NCI-H510A treated with DMSO at 0.1 percent for 48 hours (cell line): ENCODE measurements at regions not wholly inside any gene's neighbourhood (a gene's known extent, or its start where the extent isn't known, plus 50 kb on each side); places are given as distances from the start of the nearest gene placed in this dataset.
"Not testable (repeated sequence)": the region's sequence is repeated elsewhere in the genome, so short reads cannot be mapped to it uniquely, and the experiment has no call there.

ENCODE experiments used
- DNase-seq: peaks from one replicate; lab custom pipeline; 2025; lab: John Stamatoyannopoulos, UW

DNA sequence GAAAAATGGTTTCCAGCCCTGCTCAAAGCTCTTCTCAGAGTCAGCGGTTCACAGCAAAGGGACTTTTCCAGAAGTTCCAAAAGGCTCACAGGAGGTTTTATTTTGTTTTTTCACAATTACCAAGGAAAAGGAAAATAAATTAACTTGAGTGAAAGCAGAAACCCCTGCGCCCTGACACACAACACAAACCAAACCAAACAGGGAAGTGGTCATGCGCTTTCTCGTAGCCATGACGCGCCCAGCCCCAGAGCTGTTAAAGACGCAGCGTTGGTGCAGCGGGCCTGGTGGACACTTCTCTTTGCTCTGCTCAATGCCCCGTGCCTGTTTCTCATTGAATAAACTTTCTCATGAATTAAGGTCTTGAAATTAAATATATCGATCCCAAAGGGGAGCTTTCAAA lies 134.4 kb upstream of the LYZL2 start:
- DNase-seq, result no peak

DNA sequence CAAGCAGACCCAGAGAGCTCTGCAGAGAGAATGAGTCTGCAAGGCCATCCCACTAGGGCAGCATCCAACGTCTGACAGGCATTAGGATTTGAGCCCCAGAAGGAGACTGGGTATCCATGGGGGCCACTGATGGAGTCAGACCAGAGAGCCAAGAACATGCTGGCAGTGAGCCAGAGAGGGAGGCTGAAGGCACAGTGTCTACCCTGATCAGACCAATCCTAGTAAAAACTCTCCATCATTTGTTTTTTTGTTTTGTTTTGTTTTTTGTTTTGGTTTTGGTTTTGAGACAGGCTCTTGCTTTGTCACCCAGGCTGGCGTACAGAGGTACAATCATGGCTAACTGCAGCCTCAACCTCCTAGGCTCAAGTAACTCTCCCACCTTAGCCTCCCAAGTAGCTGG lies 133.1 kb upstream of the LYZL2 start:
- no peak for DNase-seq

DNA sequence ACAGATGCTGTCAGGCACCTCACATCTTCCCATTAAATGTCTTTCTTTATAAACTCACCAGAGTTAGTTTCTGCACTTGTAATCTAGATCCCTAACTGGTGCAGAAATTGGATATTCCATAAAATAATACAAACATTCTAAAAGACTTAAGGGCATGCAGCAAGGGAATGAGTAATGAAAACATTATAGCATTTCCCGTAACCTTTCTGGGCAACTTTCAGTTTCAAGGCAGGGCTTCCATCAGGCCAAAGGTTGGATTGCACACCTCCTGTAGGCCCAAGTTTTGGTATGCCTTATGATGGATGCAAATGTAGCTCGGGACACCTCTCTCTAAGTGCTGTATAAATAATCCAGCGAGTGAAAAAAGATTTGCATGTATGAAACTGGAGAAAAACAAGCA lies 129.9 kb upstream of the LYZL2 start:
- no peak for DNase-seq

DNA sequence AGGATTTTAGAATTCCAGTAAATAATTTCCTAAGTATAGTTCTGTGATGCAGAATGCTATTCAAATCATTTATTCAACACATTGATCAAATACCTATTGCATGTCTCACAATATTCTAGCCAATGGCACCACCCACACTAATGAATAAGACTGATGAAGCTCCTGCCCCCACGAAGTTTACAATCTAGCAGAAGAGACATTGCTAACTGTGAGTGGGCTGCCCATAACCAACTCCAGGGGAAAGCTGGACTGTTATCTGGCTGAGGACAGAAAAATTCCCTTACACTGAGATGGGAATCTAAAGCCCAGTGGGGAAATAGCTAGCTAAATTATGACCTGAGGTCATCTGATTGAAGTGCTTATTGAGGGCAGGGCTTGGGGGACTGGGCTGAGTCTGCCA lies 128.8 kb upstream of the LYZL2 start:
- no peak for DNase-seq

DNA sequence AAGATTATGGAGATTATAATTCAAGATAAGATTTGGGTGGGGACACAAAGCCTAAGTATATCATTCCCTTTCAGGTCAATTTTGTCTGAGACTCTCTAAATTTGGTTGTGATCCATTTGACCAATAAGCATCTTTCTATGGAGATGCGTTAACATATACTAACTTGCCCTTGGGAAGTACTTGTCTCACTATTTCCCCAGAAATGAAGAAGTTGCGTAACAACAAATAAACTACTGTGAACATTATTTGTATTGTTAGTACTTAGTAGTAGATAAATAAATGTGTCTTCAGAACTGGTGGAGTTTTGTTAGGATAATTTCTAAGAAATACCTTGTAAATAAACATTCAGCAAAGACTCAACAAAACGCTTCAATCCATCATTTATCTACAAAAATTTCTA lies 127.3 kb upstream of the LYZL2 start:
- no peak for DNase-seq

DNA sequence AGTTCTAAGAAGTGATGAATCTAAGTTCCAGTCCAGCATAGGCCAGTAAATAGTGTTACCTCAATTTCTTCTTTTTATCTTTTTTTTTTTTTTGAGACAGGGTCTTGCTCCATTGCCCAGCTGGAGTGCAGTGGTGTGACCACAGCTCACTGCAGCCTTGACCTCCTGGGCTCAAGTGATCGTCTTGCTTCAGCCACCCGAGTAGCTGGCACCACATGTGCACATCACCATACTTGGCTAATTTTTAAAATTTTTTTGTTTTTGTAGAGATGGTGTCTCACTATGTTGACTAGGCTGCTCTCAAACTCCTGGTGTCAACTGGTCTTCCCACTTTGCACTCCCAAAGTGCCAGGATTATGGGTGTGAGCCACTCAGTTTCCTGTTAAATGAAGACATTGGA lies 126.6 kb upstream of the LYZL2 start:
- no peak for DNase-seq

DNA sequence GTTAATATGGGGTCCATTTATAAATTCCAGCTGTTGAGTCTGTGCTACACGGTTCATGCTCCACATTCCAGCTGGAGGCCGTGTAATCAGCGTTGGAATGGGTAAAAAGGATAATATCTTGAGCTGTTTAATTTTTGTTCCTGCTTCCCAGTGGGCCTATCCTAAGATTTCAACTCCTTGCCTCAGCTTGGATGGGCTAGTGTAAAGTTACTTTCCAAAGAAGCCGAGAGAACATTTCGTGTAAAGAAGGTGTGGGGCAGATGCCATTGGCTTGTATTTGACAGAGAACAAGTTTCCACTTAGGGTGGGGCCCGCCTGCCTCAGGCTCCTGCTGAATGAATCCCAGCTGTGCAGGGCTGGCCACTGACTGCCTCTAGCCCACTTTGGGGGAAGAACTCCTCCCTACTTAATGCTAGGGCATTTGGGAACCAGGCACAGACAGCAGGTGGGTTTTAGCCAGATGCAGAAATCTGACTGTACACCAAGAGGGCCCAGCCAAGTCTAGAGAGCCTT lies 125.9 kb upstream of the LYZL2 start:
- DNase-seq, result no peak

DNA sequence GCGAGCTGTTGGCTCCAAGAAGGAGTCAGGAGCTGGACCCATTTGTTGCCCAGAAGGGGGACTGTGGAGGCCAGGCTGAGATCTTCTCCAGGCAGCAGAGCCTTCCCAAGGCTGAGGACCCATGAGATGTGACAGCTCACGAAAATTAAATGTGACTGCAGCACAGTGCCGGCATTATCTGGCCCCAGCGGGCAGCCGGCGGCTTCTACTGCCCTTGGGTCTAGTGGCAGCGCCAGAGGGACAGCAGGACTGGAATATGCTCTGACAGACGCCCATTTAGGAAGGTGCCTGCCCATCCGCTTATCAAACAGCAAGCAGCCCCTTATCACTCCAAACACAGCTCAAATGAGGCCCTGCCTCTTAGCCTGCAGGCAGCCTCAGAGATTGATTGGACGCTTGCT lies 122.9 kb upstream of the LYZL2 start:
- no peak for DNase-seq

DNA sequence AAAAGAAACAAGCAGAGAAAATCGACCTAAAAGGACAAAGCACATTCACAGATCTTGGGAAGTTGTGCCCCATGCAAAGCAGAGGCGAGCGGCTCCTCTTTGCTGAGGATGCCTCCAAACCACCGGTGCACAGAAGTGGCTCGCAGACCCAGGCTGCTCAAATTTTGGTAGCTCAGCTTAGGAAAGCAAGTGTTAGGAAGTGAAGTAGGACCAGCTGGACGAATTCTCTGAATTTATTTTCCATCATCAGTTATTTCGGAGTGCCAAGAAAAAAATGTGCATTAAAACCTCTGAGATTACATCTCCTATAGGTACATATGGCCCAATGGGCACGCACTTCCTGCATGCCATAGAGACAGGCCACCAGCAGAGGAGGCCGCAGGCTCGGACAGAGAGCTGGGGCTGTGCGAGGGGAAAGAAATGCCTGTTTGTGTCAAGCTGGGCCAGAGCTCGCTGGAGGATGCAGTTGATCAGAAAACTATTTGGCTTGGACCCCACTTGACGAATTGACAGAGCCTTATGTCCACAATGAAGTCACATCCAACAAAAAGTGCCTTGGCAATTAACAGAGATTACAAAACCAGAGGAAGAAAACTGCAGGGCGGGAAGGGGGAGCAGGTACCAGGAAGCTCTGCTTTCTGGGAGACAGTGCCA lies 122.3 kb upstream of the LYZL2 start:
- peak; percentile 21 for DNase-seq

DNA sequence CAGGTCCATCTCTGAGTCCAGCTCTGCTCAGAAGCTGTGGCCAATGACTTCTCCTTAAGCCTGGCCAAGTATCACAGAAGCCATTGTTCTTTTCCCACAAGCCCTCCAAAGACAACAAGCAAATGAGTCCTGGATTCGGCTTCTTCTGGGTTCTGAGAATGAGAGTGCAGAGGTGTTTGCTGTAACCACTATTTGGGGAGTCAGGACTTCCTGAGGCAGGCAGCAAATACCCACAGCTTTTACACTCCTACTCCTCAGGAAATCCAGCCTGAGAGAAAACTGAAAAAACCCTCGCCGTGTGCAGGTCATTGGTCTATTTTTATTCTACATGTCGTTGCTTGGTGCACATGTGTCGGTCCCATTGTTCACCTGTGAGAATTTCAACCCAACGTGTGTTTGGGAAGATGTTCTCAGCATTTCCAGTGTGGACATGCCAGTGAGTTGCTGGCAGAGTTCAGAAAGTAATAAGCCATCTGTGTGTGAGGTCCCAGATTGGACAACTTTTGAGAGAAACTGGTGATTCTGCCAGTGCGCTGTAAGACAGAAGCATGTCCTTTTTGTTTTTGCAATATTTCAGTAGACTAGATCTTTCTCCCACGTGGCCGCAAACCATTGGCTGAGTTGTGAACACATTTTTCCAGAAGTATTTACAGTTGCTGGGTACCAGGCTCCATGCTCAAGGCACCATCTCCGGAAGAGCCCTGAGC lies 121.6 kb upstream of the LYZL2 start:
- no peak for DNase-seq

DNA sequence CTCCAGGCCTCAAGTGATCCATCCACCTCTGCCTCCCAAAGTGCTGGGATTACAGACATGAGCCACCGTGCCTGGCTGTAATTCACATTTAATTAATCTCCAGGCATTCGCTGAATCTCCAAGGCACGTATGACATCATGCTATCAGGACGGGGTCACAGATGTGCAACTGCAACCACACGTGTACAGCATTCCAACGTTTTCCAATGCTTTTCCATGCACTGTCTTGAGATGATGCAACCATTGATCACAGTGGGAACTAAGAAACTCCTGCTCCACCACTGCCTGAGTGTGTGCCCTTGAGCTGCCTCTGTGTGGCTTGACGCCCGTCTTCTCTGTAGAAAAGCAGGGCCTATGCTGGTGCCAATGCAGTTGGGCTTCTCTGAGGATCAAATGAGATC lies 119.8 kb upstream of the LYZL2 start:
- no peak for DNase-seq

DNA sequence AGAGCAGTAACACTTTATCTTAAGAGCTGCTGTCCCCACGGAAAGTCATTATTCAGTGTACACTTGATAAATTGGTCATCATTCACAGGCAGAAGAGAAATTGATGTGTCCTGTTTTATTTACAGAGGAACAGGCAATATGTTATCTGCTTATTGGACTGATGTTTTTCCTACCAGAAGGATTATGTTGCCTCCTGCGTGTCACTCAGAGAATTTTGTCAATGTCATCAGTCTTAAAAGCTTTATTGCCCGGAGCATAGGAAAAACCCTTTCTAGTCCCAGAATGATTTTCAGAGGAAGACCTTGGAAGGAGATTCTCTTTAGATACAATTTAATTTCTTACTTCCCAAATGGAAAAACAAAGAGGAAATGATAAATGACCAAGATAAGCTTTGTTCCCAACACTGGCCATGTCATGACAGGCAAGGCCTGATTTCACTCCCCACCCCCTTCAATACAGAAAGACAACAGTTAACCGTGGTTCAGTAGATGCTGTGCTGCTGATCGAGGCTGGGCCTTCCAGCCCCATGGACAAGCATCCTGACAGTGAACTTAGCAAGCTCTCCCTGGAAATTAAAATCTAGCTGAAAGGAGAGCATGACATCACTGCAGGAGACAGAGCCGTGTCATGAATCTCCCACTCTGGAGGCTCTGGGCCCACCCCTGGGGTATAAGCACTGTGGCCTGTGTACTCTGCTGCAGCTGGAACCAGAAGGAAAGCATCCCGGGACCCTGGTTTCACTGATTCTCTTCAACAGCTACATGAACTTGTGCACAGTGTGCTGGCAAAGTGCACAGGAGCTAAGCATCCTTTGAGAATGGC lies 118.8 kb upstream of the LYZL2 start:
- DNase-seq, result no peak

DNA sequence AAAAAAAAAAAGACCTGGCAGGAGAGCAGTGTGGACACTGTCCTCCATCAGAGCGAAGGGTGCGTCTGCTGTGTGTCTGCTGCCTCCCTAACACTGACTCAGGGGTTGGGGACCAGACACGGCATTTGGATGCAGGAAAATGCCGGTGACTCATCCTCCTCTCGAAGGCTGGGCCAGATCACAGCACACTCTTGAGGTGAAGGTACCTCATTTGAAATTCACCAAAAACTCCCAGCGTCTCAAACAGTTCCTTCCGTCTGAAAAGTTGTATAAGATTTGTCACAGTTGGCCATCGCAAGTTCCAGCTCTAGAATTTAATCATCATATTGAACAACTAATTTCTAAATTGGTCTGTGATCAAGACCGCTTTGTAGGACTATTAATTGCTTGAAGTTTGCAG lies 118.1 kb upstream of the LYZL2 start:
- no peak for DNase-seq

DNA sequence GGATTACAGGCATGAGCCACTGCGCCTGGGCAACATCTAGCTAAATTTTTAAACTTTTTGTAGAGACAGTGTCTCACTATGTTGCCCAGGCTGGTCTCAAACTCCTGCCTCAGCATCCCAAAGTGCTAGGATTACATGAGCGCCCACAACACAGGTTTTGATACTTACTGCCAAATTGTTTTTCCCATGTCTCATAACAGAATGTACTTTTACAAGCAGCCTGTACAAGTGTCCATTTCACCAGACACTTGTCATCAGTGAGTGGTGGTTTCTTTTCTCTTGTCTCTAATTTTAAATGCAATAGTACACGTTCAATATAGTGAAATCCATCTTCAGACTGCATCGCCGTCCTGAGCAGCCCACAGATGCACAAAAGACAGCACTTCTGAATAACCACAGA lies 116.4 kb upstream of the LYZL2 start:
- DNase-seq, result no peak

DNA sequence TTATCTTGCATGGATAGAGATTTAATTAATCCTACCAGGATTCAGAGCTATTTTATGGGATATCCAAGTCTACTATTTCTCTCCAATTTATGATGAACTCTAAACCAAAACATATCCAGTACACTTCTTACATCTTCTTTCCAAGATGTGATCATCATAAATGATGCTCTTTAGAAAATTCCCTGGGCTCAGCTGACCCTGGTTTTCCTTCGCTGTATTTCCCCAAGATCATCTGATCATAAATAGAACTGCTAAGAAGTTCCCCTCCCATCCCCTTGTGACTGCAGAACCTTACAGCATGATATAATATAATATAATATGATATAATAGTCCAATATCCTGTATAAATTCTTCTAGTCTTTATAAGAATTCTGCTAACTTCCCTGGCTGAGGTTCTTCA lies 114.6 kb upstream of the LYZL2 start:
- no peak for DNase-seq

DNA sequence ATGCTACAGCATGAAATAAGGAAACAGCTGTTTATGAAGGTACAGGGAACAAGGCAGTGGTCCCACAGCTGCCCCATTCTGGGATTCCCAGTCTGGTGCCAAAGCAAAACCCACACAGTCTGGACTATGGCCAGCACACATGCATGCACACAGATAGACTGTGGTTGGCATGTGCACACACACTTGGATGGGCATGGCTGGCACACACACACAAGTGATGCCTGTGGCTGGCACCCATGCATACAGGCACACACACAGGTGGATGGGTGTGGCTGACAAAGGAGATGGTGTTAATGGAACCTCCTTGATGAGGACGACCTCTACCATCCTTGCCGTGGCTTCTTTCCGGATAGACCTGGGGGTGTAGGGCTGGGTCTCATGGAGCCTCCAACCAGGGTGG lies 114.0 kb upstream of the LYZL2 start:
- no peak for DNase-seq

DNA sequence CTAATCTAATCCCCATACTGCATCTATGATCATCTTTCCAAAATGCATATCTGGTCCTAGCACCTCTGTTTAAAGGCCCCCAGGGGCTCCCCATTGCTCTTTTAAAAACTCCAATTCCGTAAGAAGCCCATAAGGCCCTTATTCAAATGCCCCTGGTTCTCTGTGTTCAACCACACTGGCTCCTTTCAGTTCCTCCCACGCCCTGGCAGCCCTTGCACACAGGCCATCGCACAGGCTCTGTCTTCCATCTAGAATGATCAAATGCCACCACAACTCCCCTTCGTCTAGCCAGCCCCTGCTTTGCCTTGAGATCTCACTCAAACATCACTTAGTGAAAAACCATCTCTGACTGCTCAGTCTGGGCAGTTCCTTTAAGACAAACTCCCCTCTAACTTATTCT lies 112.9 kb upstream of the LYZL2 start:
- DNase-seq, result no peak

DNA sequence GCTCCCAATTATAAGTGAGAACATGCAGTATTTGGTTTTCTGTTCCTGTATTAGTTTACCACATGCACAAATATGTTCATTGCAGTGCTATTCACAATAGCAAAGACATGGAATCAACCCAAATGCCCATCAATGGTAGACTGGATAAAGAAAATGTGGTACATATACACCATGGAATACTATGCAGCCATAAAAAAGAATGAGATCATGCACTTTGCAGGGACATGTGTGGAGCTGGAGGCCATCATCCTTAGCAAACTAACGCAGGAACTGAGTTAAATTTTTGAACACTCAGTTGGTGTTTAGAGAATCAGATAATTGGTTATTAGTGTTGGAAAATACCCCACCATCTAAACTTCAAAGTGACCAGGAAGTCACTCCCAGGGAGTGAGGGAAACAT lies 111.2 kb upstream of the LYZL2 start:
- not testable (repeated sequence) for DNase-seq

DNA sequence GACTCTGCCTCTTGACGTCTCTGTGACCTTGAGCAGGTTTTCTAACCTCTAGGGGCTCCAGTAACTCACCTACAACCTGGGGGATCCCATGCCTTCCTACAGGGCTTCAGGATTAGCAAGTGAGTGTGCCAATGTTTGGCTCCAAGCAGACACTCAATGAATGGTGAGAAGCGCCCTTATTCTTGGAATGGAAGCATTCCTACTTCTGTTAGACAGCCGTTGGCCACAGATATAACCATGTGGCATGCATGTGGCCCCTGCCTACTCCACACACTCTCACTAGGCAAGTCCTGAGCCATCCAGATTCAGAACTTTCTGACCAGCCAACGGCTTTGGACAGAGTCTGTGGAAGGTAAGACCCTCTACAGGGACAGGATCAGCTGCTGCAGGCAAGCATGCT lies 108.9 kb upstream of the LYZL2 start:
- no peak for DNase-seq

DNA sequence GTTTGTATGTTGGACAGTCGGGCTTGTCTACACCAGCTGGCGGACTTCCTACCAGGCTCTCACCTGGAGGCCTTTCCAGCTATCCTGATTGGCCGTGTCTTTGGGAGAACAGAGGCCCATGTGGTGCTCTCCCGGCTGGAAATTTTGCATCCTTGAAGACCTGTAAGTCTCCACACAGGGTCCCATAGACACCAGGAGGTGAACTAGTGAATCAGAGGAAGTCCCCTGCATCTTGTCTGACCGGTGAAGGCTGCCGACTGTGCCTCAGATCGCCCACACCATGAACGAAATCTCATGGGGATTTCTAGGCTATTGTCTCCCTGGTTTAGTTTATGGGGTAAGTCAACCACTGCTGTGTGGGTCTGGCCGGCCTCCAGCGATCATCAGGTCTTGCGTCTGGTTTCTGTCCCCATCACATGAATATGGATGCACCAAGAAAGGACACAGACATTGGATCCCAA lies 108.4 kb upstream of the LYZL2 start:
- no peak for DNase-seq

DNA sequence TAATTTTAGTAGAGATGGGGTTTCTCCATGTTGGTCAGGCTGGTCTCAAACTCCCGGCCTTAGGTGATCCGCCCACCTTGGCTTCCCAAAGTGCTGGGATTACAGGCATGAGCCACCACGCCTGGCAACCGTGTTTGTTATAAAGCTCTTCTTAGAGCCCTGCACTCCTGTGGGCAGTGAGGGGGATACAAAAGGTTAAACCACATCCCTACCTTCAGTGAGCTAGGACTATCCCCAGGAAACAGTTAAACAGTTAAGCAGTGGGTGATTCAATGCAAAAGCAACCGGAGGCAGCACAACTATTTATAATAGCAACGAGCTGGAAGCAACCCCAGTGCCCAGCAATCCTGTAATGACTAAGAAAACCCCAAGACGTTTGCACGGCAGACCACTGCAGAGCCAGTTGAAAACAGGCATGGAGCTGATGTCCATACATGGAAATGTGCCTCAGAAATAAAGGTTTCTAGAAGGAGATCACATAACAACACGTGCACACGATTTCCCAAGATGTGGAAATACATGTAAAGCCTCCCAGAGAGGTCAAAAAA lies 107.2 kb upstream of the LYZL2 start:
- no peak for DNase-seq

DNA sequence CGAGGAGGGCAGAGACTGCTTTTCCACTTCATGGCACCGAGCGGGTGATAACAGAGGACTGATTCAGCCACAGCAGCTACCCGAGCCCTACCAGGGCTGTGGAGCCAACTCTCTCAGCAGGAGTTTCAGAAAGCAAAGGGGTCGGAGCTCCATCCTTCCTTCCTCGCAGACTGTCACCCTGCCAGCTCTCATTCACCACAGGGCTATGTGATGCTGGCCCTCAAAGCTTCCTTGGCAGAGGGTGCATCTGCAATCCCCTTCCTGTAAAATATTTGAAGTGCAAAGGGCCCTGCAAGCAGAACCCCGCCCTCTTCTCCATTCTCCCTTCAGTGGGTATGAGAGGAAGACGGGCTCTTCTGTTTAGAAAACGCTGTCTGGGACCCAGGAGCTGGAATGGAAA lies 105.3 kb upstream of the LYZL2 start:
- no peak for DNase-seq

DNA sequence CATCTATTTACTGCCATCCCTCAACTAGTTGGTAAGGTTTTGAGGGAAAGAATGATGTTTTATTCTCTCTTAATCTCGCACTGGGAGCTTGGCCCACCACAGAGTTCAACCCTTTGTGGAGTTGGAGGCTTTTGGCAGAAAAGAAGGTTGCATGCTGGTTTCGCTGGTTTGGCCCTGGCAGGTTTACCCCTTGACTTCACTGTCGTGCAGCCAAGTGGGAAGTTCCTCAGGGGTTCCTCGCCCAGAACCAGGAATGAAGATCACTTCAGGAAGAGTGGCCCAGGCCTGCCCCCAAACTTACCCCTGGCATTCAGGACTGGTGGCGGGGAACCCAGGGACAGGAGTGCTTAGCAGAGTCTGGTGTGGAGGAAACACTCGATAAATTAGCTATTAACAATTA lies 103.1 kb upstream of the LYZL2 start:
- DNase-seq, result no peak
